M059J (cell line): ENCODE measurements at regions not wholly inside any gene's neighbourhood (a gene's known extent, or its start where the extent isn't known, plus 50 kb on each side); places are given as distances from the start of the nearest gene placed in this dataset.
A peak's percentile ranks its signal among the peaks of the same experiment; 100 is the strongest.

Source experiments
- DNase-seq: peaks from one replicate; pipeline ENCODE4 v3.0.0-alpha.2; 2012; ENCODE audit warnings: low read depth

DNA sequence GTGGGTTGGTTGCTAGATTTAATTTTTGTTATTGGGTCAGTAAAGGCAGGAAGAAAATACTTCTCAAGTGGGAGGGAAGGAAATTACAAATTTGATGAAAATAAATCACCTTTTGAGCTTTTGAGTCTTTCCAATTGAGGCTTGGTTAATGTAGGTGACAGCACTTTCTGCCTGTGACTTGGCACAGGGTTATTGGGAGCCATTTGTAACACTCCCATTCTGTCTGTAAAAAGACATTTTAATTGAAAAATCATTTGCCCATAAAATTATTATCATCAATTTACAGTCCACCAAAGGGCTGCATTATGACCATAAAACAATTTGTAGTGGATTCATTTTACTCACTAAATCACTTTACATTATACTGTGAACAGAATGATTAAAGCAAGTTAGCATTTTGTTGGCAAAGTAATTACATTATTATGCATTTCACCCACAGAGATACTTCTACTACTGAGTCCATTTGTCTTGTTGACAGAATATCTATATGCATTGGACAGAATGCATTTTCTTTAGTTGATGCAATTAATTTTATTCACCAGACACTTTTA, 974.6 kb downstream of the UQCRFS1 start:
- DNase-seq: no peak

DNA sequence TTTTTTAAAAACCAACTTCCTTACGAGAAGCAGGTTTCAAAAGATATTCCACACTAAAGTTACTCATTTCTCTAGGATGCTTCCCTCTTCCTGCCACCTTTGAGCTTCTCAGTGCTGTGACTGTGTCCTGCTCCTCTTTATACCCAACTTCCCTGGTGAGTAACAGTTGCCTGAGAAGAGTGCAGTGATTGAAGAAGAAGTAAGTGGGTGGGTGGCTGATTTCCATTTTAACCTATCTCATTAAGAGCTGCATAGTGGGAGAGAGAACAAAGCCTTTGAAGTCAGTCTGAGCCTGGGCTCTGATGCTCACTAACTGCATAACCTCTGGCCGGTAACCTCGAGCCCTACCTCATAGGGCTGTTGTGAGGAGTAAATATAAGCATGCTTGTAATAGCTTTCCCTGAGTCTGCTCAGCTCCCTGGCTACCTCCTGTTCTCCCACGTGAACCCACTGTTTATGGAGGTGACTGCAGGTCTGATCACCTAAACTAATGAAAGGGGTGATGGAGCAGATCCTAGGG, 977.3 kb downstream of the UQCRFS1 start:
- no peak for DNase-seq

DNA sequence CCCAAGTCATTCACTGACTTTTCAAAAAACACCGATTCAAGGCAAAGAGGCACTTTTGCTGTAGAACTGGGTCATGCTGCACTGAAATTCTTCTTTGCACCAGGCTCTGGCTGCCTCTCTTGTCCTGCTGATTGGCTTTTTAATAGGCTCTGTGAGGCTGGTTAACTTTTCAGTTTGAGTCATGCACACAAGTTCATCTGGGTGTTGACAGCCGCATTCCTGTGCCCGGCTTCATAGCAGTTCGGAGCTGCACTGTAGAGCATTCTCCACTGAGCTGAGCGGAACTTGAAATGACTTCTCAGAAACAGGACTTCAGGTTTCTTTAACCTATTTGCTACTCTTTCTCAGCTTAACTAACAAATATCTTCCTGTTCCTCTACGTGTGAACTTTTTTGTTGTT, 978.3 kb downstream of the UQCRFS1 start:
- no peak for DNase-seq

DNA sequence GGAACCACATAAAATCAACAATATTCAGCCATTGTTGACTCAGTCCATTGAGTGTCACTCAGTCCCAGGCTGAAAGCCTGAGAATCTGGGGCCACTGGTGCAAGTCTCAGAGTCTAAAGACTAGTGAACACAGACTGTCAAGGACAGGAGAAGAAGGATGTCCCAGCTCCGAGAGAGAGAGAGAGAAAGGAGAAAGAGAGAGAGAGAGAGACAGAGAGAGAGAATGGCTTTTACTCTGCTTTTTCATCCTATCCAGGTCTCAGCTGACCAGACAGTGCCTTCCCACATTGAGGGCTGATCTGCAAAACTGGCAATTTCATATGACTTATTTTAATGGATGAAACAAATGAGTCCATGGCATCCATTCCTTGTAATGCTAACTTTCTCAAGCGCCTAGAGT, 984.1 kb downstream of the UQCRFS1 start:
- no peak for DNase-seq

DNA sequence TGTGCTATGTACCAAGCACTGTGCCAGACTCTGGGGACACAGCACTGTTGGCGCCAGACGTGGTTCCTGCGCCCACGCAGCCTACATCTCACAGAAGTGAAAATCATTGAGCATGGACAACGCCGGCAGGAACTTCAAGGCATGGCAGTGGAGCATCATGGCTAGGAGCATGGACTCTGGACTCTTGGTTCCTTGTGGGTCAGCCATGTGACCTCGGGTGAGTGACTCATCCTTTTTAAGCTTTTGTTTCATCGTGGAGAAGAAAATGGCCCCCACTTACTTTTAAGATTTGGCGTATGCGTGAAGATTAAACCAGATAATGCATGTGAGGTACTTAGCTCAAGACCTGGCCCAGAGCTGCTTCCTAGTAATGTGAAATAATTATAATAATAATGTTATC, 988.5 kb downstream of the UQCRFS1 start:
- DNase-seq: no peak

DNA sequence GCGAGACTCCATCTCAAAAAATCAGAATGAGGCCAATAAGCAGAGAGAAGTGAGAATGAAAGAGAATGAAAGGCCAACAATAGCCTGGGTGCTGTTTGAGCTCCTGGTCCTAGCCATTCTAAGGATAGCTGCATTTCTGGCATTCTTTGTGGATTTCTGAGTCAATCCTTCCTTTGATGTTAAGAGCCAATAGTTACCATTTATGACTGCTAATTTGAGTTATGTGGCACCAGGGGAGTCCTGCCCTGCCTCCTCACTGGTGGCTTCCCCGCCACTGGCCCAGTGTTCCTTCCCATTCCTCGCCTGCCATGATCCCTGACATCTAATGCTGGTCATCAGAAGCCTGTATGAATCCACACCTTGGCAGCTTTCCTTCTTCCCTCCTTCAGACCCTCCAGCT, 991.2 kb downstream of the UQCRFS1 start:
- DNase-seq: no peak

DNA sequence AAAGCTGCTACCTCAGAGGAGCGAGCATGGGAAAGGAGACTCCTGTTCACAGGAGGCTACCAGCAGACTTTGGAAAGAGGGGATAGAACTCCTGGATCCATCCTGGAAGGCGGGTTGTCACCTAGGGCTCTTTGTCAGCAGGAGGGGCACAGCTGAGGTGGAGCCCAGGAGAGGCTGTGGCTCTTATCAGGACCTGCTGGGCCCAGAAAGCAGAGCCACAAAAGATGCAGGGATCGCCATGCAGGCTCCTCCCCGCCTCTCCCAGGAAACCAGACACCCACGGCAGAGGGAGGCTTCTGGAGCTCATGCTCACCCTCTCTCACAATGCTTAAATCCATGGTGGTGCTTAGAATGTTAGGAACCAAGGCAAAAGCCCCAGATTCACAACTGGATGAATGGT, 994.2 kb downstream of the UQCRFS1 start:
- DNase-seq: no peak

DNA sequence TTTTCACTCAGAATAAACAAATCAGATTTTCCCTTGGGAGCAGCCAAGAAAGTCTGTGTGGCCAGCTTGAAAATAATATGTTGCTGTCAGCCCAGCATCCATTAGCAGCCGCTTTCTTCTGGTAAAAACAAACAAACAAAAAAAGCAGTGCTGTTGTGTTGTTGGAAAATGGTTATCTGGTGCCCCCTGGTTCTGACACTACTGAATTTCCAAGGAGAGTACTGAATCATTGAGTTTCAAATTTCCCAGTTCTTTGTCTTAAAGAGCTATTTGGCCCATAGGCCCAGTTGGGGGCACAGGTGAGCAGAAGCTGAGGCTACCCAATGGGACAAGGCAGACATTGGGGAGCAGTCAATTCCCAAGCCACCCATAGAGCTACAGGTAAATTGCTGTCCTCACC, 995.9 kb downstream of the UQCRFS1 start:
- no peak for DNase-seq

DNA sequence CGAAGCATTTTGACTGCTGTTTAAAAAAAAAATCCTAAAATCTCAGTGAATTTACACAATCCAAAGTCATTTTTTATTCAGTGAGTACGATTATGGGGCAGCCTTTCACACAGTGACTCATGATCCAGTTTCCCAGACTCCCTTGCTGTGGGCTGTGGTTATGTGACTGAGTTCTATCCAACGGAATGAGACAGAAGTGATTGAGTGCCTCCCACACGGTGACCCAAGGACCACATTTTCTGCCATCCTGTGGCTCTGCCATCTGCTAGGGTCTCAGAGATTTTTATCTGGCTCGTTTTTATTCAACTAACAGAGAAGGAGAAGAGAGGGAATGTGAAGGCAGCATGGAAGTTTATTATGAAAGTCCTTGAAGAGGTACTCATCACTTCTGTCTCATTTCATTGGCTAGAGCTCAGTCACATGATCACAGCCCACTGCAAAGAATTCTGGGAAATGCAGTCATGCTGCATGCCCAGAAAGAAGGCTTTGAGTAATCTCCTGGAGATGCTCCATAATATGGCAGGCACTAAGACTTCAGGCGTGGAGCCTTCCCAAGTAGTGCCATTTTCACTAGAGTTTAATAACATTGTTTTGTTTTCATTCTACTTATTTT, 999.4 kb downstream of the UQCRFS1 start:
- no peak for DNase-seq

DNA sequence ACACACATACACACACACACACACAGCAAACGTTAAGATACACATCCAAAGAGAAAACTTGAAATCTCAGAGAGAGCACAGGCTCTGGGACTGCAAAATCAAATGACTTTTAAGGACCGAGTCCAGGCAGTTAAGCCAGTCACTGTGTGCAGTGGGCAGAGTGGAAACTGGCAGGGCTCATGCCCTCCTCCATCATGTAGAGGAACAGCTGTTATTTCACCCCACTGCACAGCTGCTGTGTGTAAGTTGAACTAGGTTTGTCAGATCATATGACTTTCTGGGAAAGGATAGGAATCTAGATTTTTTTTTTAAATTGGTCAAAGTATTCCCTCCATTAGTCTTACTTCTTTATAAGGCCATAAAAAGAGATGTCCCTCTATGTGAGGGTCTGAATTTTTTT, 1002.1 kb downstream of the UQCRFS1 start:
- no peak for DNase-seq

DNA sequence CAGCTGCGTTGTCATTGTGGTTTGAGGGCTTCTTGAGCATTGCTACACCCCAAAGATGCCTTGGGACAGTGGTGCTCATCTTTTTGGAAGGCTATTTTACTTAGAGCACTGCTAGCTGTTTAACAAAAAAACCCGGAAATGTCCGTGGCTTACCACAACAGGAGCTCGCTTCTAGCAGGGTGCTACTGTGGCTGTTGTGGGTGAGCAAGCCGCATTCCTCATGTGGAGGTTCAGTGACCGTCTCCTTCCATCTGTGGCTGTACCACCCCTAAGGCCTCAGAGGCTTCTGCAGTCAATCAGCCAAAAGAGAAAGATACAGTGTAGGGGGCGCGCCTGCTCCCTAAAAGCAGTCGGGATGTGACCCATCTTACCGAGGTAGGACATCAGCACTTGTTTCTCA, 1004.2 kb downstream of the UQCRFS1 start:
- DNase-seq: no peak

DNA sequence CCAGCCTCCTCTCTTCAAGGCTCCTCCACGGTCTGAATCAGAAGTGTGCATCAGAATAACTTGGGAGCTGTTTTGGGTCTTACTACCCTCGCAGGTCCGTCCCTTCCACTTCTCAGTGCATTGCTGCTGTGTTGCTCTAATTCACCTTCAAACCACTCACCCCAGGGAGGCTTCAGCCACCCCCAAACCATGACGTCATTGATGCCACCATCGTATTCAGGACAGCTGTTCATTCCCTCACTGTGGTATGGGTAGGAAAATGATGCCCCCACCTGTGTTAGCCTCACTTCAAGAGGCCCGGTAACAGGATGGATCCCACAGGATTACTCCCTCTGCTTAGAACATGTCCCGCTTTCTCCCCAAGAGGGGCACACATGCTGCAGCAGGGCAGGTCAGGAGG, 1005.7 kb downstream of the UQCRFS1 start:
- no peak for DNase-seq

DNA sequence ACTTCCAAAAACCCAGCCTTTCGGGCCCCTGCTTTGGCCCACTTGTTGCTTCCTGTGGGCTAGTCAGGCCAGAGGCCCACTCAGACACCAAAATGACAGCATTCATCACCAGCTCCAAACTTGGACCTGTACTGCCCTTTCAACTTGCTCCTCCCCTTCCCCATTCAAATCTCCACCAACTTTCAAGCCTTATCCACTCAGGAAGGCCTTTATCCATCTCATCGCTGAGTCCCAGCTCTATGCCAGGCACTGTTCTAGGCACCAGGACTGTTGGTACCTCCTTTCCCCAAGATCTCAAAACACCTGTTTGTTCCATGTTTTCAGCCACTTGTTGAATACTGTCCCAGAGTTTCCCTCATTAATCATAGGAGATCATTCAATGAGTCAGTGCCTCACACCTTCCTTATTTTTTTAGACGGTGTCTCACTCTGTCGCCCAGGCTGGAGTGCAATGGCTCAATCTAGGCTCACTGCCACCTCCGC, 1011.4 kb downstream of the UQCRFS1 start:
- no peak for DNase-seq

DNA sequence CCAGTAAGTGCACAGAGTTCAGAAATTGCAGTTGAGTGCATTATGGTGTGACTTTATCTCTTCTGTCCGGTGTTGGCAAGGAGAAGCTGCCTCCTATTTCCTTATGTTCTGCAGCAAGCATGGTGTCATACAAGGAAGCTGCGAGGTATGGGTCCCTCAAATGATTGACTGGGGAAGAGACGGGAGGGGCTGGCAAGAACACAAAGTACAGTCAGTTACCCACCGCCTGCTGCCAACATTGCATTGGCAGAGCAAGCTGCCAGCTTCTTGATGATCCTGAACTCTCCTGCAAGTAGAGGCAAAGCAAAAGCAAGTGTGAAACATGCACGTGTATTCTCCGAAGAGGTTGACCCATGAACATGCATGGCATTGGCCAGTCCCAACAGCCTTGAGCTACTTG, 1013.6 kb downstream of the UQCRFS1 start:
- DNase-seq: no peak

DNA sequence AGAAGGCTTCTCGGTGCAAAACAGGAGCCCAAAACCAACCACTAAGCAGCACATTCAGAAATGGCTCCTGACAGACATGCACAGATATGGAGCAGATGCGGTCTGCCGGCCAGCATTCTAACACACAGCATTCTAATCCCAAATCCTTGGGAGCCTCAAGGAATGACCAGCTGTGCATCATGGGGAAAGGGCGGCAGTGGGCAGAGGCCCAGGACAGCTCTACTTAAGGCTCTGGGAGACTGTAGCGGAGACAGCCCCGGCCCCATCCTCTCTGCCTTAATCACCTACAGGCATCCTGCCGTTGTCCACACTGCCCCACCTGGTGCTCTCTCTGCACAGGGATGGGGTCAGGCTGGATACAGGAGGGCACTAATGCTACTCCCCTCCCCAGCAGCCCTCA, 1016.0 kb downstream of the UQCRFS1 start:
- no peak for DNase-seq

DNA sequence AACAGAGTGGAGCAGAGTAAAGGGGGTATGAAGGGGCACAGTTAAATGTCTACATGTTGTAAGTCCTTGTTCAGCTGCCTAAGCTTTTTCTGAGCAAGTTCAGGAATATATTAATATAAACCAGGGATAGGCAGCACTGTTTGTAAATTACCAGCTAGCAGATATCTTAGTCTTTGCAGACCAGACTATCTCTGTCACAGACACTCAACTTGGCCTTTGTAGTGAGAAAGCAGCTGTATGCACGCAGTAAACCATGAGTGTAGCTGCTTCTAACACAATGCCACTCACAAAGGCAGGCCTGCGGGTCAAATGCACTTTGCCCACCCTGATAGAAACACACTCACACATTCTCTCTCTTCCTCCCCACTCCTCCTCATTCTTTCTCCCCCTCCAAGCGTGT, 1016.9 kb downstream of the UQCRFS1 start:
- no peak for DNase-seq

DNA sequence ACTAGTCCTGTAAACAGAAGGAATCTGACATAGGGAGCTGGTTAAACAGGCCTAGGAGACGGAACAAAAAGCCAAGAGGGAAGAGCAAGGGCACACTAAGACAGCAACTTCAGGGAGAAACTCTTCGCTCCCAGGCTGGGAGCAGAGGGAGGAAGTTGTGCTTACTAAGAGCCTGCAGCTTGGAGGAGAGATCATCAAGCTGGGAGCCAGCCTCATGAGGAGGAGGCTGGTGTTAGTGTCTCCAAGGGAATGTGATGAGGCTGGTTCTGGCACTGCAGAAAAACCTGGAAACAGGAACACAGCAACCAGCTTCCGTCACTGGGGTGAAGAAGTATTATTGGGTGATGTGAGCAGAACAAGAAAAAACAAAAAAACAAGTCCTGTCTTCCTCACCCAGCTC, 1027.3 kb downstream of the UQCRFS1 start:
- DNase-seq: no peak

DNA sequence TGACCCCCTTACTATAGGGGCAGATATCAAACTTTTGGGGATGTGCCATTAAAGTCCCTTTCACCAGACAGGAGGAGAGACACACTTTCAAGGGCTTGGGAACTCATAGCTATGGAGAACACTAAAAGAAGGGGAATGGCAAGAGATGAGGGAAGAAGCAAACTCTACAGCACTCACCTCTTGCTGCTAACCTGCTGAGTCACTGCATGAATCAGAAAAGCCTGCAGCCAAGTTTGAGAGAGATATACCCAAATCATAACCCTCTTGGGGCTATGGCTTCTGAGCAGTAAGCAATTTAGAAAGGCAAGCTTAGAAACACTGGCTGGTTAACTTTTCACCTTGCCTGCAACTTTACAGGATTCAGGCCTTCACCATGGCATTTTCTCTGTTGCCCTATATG, 1028.0 kb downstream of the UQCRFS1 start:
- peak; percentile 1 for DNase-seq

DNA sequence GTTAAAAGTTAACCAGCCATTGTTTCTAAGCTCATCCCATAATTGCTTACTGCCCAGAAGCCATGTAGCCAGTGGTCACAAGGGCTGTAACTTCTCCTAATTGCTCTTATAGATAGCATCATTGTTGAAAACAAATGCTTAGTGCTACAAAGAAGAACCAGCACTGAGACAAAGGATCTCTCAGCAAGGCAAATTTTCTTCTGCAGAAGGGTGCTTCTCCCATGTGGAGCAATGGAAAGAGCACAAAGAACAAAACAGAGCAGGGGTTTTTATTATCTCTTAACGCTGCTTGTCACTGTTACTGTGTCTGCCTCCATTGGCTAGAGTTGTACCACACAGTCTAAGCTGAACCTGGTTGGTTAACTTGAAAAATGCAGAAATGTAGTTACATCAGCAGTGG, 1036.8 kb downstream of the UQCRFS1 start:
- no peak for DNase-seq

DNA sequence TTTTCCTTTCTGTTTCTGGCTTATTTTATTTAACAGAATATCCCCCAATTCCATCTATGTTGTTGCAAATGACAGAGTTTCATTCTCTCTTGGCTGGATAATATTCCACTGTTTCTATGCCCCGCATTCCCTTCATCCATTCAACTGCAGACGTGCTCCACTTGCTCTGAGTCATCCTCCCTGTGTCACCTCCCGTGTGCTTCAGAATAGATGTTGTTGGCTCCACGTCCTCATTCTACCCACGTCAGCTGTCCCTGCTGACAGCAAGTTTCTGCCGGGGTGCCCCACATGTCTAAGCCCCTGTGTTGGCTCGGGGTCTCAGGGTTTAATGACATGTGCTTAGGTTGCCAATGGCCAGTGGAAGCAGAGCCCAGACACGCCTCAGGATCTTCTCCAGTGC, 1041.0 kb downstream of the UQCRFS1 start:
- DNase-seq: no peak

DNA sequence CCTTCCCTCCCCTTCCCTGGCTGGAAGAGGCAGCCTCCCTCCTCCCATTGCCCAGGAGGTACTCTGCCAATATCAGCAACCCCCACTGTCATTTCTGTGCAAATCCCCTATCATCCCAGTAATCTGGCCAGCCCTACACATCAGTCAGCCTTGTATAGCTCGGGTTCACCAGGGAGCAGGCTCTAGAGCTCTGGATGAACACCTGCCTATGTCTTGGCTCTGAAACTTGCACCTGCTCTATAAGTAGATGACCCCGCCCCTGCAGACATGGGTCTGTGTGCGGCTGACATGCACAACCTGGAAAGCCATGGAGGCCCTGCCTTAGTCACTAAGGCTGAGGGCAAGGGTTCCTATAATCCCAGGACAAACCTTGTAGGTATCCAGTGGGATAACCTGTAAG, 1042.9 kb downstream of the UQCRFS1 start:
- no peak for DNase-seq

DNA sequence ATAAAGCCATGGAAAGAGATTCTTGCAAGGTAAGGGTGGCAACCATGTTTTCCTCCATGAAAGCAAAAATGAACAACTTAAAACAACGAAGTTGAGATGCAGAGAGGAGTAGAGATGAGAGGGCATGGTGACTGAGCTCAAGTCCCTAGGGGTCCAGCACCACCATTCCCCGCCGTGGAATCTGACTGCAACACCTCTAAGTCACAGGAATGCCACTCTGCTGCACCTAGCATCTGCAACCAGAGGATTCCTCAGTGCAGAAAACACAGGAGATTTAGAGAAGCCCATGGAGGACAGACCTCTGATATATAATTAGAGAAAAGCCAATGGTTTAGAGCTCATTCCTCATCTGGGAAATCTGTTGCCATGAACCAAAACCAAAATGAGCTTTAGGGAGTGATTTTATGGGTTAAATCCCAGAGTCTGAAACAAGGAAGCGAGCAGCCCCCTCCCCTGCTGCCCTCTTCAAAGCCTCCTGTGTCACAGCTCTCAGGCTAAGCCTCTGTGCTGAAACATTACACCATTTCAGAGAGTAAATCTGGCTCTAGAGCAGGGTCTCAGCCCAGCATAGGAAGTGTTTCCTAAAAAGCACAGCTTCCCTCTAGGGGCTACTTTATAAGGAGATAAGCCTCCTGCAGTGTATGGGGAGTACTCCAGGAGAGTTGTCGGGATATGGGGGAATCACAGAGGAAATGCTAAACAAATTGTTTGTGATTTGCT, 1043.6 kb downstream of the UQCRFS1 start:
- DNase-seq: no peak

DNA sequence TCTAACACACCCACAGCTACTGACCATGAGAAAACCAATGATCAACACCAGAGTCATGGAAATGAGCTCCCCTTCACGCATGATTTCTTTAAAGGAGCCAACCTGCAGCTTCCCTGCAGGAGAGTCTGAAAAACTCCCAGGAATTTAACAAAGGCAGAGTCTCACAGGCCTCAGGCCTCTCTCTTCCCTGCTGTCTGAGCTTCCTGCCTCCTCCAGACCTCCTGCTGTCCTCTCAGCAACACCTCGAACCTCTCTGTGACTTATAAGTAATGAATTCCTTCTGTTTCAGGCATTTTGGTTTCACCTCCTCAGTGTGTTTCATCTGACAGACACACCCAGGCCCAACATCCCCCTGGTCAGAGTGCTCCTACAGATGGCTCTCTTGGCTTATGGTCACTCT, 1044.4 kb downstream of the UQCRFS1 start:
- DNase-seq: no peak
